ENCODE measurements at regions not wholly inside any gene's neighbourhood (a gene's known extent, or its start where the extent isn't known, plus 50 kb on each side); places are given as distances from the start of the nearest gene placed in this dataset.
A peak's percentile ranks its signal among the peaks of the same experiment; 100 is the strongest.

- no peaks in the 10 kb centered on the region for H3K9me3 ChIP-seq
- no peaks in the 10 kb centered on the region for H3K36me3 ChIP-seq
- TF ChIP-seq CTCF (IDR thresholded peaks at IDR 0.05) = no peak
- intact Hi-C loops (cut with DNase I; ENCODE audit: low total_unique reads) = no loop called here
- no peak overlapping the region for H3K4me3 ChIP-seq
- no peaks in the 10 kb centered on the region for H3K27me3 ChIP-seq
- H3K27ac ChIP-seq = no peak overlapping the region
- DNase-seq = peak in 1 of 2 donors; percentile 28
- H3K4me1 ChIP-seq = no peaks in the 10 kb centered on the region
Observed at GRCh38 chr10:131570716-131571307, 259.3 kb upstream of the TCERG1L start.

GRCh38 chr10:131571346-131571745, 259.8 kb upstream of the TCERG1L start:
- no peak for TF ChIP-seq CTCF (IDR thresholded peaks at IDR 0.05)
- intact Hi-C loops (cut with DNase I; ENCODE audit: low total_unique reads) = no loop called here

DNA sequence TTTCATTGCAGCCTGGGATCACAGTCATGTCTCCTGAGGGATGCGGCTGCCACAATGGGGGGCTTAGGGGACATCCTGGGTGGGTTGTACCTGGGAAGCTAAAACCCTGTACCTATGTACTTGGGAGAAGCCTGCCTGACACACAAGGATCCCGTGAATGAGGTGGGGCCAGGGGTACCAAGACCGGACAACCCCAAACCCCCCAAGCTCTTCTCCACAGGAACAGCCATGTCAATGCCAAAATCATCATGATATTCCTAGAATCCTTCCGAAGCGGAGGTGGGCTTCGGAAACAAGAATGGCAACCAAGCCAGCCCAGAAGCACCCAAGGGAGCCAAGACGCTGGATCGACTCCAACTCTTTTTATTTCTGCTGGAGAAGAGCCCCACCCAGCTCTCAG, 260.3 kb upstream of the TCERG1L start:
- peak in 1 of 2 donors; percentile 7 for DNase-seq
- Histone ChIP-seq H3K27me3 (no peaks in the 10 kb centered on the region), H3K9me3 (no peaks in the 10 kb centered on the region), H3K4me3 (no peak overlapping the region), H3K4me1 (no peaks in the 10 kb centered on the region), H3K36me3 (no peaks in the 10 kb centered on the region), H3K27ac (no peak overlapping the region)
- TF ChIP-seq CTCF (IDR thresholded peaks at IDR 0.05) = no peak
- intact Hi-C loops (cut with DNase I; ENCODE audit: low total_unique reads) = no loop called here

More at GRCh38 chr10:131571346-131571745, 259.8 kb upstream of the TCERG1L start:
- Histone ChIP-seq H3K36me3 (no peaks in the 10 kb centered on the region), H3K27ac (no peak overlapping the region), H3K27me3 (no peaks in the 10 kb centered on the region), H3K9me3 (no peaks in the 10 kb centered on the region), H3K4me1 (no peaks in the 10 kb centered on the region), H3K4me3 (no peak overlapping the region)
- peak in 1 of 2 donors; percentile 6 for DNase-seq

- no peak overlapping the region for H3K4me3 ChIP-seq
- H3K9me3 ChIP-seq = no peaks in the 10 kb centered on the region
- peak in 1 of 2 donors; percentile 39 for DNase-seq
- no peaks in the 10 kb centered on the region for H3K36me3 ChIP-seq
- no peaks in the 10 kb centered on the region for H3K27me3 ChIP-seq
- H3K27ac ChIP-seq = no peak overlapping the region
- no peak for TF ChIP-seq CTCF (IDR thresholded peaks at IDR 0.05)
- intact Hi-C loops (cut with DNase I; ENCODE audit: low total_unique reads) = no loop called here
- no peaks in the 10 kb centered on the region for H3K4me1 ChIP-seq
Observed at GRCh38 chr10:131573256-131573655, 261.7 kb upstream of the TCERG1L start.

- H3K36me3 ChIP-seq = no peaks in the 10 kb centered on the region
- intact Hi-C loops (cut with DNase I; ENCODE audit: low total_unique reads) = no loop called here
- no peaks in the 10 kb centered on the region for H3K4me1 ChIP-seq
- no peak overlapping the region for H3K4me3 ChIP-seq
- H3K27me3 ChIP-seq = no peaks in the 10 kb centered on the region
- no peak overlapping the region for H3K27ac ChIP-seq
- peak in 1 of 2 donors; percentile 25 for DNase-seq
- no peaks in the 10 kb centered on the region for H3K9me3 ChIP-seq
- no peak for TF ChIP-seq CTCF (IDR thresholded peaks at IDR 0.05)
Observed at GRCh38 chr10:131573707-131574106, 262.2 kb upstream of the TCERG1L start.

GRCh38 chr10:131574363-131574706, 262.8 kb upstream of the TCERG1L start:
- no peak for TF ChIP-seq CTCF (IDR thresholded peaks at IDR 0.05)
- DNase-seq = peak in 1 of 2 donors; percentile 27
- no peak overlapping the region for H3K27ac ChIP-seq
- intact Hi-C loops (cut with DNase I; ENCODE audit: low total_unique reads) = no loop called here
- no peaks in the 10 kb centered on the region for H3K27me3 ChIP-seq
- no peaks in the 10 kb centered on the region for H3K9me3 ChIP-seq
- no peaks in the 10 kb centered on the region for H3K36me3 ChIP-seq
- H3K4me3 ChIP-seq = no peak overlapping the region
- H3K4me1 ChIP-seq = no peaks in the 10 kb centered on the region

Data from tibial artery (tissue), 4 donors.